HG02981 (cell line): ENCODE measurements at regions not wholly inside any gene's neighbourhood (a gene's known extent, or its start where the extent isn't known, plus 50 kb on each side); places are given as distances from the start of the nearest gene placed in this dataset.
A peak's percentile ranks its signal among the peaks of the same experiment; 100 is the strongest.
"Not testable (repeated sequence)": the region's sequence is repeated elsewhere in the genome, so short reads cannot be mapped to it uniquely, and the experiment has no call there.

Source experiments
- ATAC-seq: cut with Tn5 transposase; IDR thresholded peaks from one replicate; pipeline ENCODE4 v1.9.1; 2021; ENCODE audit warnings: mild to moderate bottlenecking, moderate library complexity; ENCODE audit not compliant: unreplicated experiment

GRCh38 chr13:72590091-72590740 lies 137.2 kb downstream of the MZT1 start:
- ATAC-seq, result no peak

- no peak for ATAC-seq
These were observed 140.9 kb downstream of the MZT1 start for GRCh38 chr13:72586518-72586917.

GRCh38 chr13:72585254-72585653 lies 142.2 kb downstream of the MZT1 start:
- no peak for ATAC-seq

- ATAC-seq, result no peak
These were observed 156.2 kb downstream of the MZT1 start for GRCh38 chr13:72571191-72571590.

- ATAC-seq, result peak; percentile 60
These were observed 157.4 kb downstream of the MZT1 start for GRCh38 chr13:72570019-72570418.

GRCh38 chr13:72567566-72567965 lies 159.9 kb downstream of the MZT1 start:
- ATAC-seq, result no peak

GRCh38 chr13:72566526-72566925 lies 160.9 kb downstream of the MZT1 start:
- ATAC-seq, result no peak

- no peak for ATAC-seq
These were observed 161.5 kb downstream of the MZT1 start for GRCh38 chr13:72565893-72566292.

- no peak for ATAC-seq
These were observed 164.7 kb downstream of the MZT1 start for GRCh38 chr13:72562686-72563085.

- no peak for ATAC-seq
These were observed 165.6 kb downstream of the MZT1 start for GRCh38 chr13:72561791-72562190.

GRCh38 chr13:72559716-72560115 lies 167.7 kb downstream of the MZT1 start:
- ATAC-seq, result no peak

GRCh38 chr13:72556945-72557344 lies 170.5 kb downstream of the MZT1 start:
- no peak for ATAC-seq

- ATAC-seq, result no peak
These were observed 171.8 kb downstream of the MZT1 start for GRCh38 chr13:72555601-72556000.

- no peak for ATAC-seq
These were observed 174.7 kb downstream of the MZT1 start for GRCh38 chr13:72552731-72553130.

GRCh38 chr13:72545895-72546294 lies 181.5 kb downstream of the MZT1 start:
- not testable (repeated sequence) for ATAC-seq

GRCh38 chr13:72545030-72545719 lies 182.3 kb downstream of the MZT1 start:
- ATAC-seq, result no peak

- ATAC-seq, result no peak
These were observed 183.4 kb downstream of the MZT1 start for GRCh38 chr13:72544042-72544441.

- ATAC-seq, result no peak
These were observed 185.2 kb downstream of the MZT1 start for GRCh38 chr13:72542241-72542640.

- no peak for ATAC-seq
These were observed 185.8 kb downstream of the MZT1 start for GRCh38 chr13:72541674-72542073.

GRCh38 chr13:72540881-72541280 lies 186.5 kb downstream of the MZT1 start:
- no peak for ATAC-seq

- no peak for ATAC-seq
These were observed 187.5 kb downstream of the MZT1 start for GRCh38 chr13:72539925-72540324.

- ATAC-seq, result no peak
These were observed 189.6 kb downstream of the MZT1 start for GRCh38 chr13:72537782-72538181.

- no peak for ATAC-seq
These were observed 190.0 kb downstream of the MZT1 start for GRCh38 chr13:72537395-72537780.
